Calu3 (cell line): ENCODE measurements at regions not wholly inside any gene's neighbourhood (a gene's known extent, or its start where the extent isn't known, plus 50 kb on each side); places are given as distances from the start of the nearest gene placed in this dataset.

Source experiments
- BruUV-seq: library from RNA; stranded (reverse); fragments of 400-500 nt; replicated peaks from 2 replicates; lab custom pipeline; 2021; lab: Mats Ljungman, UMichigan
- CTCF ChIA-PET: fragments of 300-600 bp; sonication (Branson Sonifier 250); formaldehyde crosslinking; loops from one replicate; lab custom pipeline; 2022; ENCODE audit warnings: antibody characterized with exemption; lab: Charles Lee
- DNase-seq: peaks from one replicate; pipeline ENCODE4 v3.0.0; 2022
- H3K27ac Mint-ChIP-seq: one replicate; pipeline ENCODE4 v1.8.0; 2022; ENCODE audit warnings: mixed read lengths; ENCODE audit not compliant: unreplicated experiment
- H3K27me3 Mint-ChIP-seq: one replicate; pipeline ENCODE4 v1.8.0; 2022; ENCODE audit warnings: mixed read lengths; ENCODE audit not compliant: unreplicated experiment
- H3K36me3 Mint-ChIP-seq: one replicate; pipeline ENCODE4 v1.8.0; 2022; ENCODE audit warnings: mild to moderate bottlenecking, moderate library complexity, mixed read lengths; ENCODE audit not compliant: insufficient read depth, unreplicated experiment
- H3K4me1 Mint-ChIP-seq: one replicate; pipeline ENCODE4 v1.8.0; 2022; ENCODE audit warnings: mild to moderate bottlenecking, low read depth, mixed read lengths; ENCODE audit not compliant: unreplicated experiment
- H3K4me3 Mint-ChIP-seq: one replicate; pipeline ENCODE4 v1.8.0; 2022; ENCODE audit warnings: mild to moderate bottlenecking, low read depth, moderate library complexity, mixed read lengths; ENCODE audit not compliant: unreplicated experiment
- H3K9me3 Mint-ChIP-seq: one replicate; pipeline ENCODE4 v1.8.0; 2022; ENCODE audit warnings: low read depth, mixed read lengths; ENCODE audit not compliant: unreplicated experiment
- intact Hi-C: fragments of 100-400 bp; cut with micrococcal nuclease; formaldehyde crosslinking; loops from one replicate; pipeline ENCODE4 v1.10.0; 2022; ENCODE audit not compliant: unreplicated experiment
- TF ChIP-seq, protein P1 (sequence below): fragments of 200-600 bp; IDR thresholded peaks from one replicate; pipeline ENCODE4 v1.8.0; 2022; ENCODE audit warnings: antibody characterized with exemption; ENCODE audit not compliant: unreplicated experiment

GRCh38 chr16:63337264-63337663, 1301.0 kb upstream of the CDH8 start:
- no peak for DNase-seq
- no peak overlapping the region for H3K27ac Mint-ChIP-seq
- no peak overlapping the region for H3K4me3 Mint-ChIP-seq
- CTCF ChIA-PET, result no interaction called here
- H3K36me3 Mint-ChIP-seq, result no peaks in the 10 kb centered on the region
- no TSS peak for BruUV-seq
- intact Hi-C loops, result no loop called here
- no peaks in the 10 kb centered on the region for H3K27me3 Mint-ChIP-seq
- no peaks in the 10 kb centered on the region for H3K4me1 Mint-ChIP-seq
- H3K9me3 Mint-ChIP-seq, result peaks cover 17% of the 10 kb centered on the region
- TF ChIP-seq, protein P1, sequence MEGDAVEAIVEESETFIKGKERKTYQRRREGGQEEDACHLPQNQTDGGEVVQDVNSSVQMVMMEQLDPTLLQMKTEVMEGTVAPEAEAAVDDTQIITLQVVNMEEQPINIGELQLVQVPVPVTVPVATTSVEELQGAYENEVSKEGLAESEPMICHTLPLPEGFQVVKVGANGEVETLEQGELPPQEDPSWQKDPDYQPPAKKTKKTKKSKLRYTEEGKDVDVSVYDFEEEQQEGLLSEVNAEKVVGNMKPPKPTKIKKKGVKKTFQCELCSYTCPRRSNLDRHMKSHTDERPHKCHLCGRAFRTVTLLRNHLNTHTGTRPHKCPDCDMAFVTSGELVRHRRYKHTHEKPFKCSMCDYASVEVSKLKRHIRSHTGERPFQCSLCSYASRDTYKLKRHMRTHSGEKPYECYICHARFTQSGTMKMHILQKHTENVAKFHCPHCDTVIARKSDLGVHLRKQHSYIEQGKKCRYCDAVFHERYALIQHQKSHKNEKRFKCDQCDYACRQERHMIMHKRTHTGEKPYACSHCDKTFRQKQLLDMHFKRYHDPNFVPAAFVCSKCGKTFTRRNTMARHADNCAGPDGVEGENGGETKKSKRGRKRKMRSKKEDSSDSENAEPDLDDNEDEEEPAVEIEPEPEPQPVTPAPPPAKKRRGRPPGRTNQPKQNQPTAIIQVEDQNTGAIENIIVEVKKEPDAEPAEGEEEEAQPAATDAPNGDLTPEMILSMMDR, result no peak

GRCh38 chr16:63331111-63331510, 1294.9 kb upstream of the CDH8 start:
- TF ChIP-seq, protein P1, result no peak

GRCh38 chr16:63326736-63327339, 1290.6 kb upstream of the CDH8 start:
- BruUV-seq, result no TSS peak
- no peaks in the 10 kb centered on the region for H3K27me3 Mint-ChIP-seq
- no peak overlapping the region for H3K4me3 Mint-ChIP-seq
- no peaks in the 10 kb centered on the region for H3K4me1 Mint-ChIP-seq
- no peak for DNase-seq
- TF ChIP-seq, protein P1, result no peak
- intact Hi-C loops, result no loop called here
- no peak overlapping the region for H3K27ac Mint-ChIP-seq
- H3K36me3 Mint-ChIP-seq, result no peaks in the 10 kb centered on the region
- H3K9me3 Mint-ChIP-seq, result peaks cover 2% of the 10 kb centered on the region
- CTCF ChIA-PET, result no interaction called here

More at GRCh38 chr16:63331111-63331510, 1294.9 kb upstream of the CDH8 start:
- peaks cover 5% of the 10 kb centered on the region for H3K9me3 Mint-ChIP-seq
- H3K27me3 Mint-ChIP-seq, result no peaks in the 10 kb centered on the region
- intact Hi-C loops, result no loop called here
- CTCF ChIA-PET, result no interaction called here
- no TSS peak for BruUV-seq
- H3K4me1 Mint-ChIP-seq, result no peaks in the 10 kb centered on the region
- H3K27ac Mint-ChIP-seq, result no peak overlapping the region
- no peak for DNase-seq
- no peak overlapping the region for H3K4me3 Mint-ChIP-seq
- no peaks in the 10 kb centered on the region for H3K36me3 Mint-ChIP-seq

- TF ChIP-seq, protein P1, result no peak
- no peaks in the 10 kb centered on the region for H3K27me3 Mint-ChIP-seq
- no peaks in the 10 kb centered on the region for H3K36me3 Mint-ChIP-seq
- intact Hi-C loops, result no loop called here
- no peak overlapping the region for H3K4me3 Mint-ChIP-seq
- CTCF ChIA-PET, result no interaction called here
- BruUV-seq, result no TSS peak
- no peaks in the 10 kb centered on the region for H3K4me1 Mint-ChIP-seq
- no peak overlapping the region for H3K27ac Mint-ChIP-seq
- no peak for DNase-seq
- H3K9me3 Mint-ChIP-seq, result peaks cover 5% of the 10 kb centered on the region
These were observed 1287.8 kb upstream of the CDH8 start for GRCh38 chr16:63323722-63324705.
